ENCODE measurements at regions not wholly inside any gene's neighbourhood (a gene's known extent, or its start where the extent isn't known, plus 50 kb on each side); places are given as distances from the start of the nearest gene placed in this dataset.

- TF ChIP-seq CTCF (IDR thresholded peaks at IDR 0.05) (no peak), POLR2A (IDR thresholded peaks at IDR 0.05) (no peak)
Observed at GRCh38 chr11:97109078-97109477, 719.3 kb downstream of the JRKL start.

All from esophagus squamous epithelium (tissue), 4 donors.